ENCODE measurements at regions not wholly inside any gene's neighbourhood (a gene's known extent, or its start where the extent isn't known, plus 50 kb on each side); places are given as distances from the start of the nearest gene placed in this dataset.

DNA sequence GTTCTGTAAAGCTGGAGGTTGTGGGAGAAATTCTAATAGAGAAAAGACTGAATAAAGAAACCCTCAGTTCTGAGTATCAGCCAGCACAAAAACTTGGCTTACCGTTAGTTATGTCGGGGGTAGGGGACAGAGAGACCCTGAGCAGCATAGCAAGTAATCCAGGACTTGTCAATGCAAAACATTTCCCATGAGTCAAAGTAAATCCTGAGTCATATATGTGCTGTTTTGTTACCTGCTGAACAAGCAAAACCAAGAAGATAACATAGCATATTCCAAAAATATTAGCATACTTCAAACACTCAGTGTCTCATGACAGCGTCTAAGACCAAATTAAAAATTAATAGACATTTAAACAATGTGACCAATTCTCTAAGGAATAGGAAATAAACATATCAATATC lies 75.1 kb upstream of the LUZP2 start:
- TF ChIP-seq POLR2A (IDR thresholded peaks at IDR 0.05), result no peak
- TF ChIP-seq, protein P1, sequence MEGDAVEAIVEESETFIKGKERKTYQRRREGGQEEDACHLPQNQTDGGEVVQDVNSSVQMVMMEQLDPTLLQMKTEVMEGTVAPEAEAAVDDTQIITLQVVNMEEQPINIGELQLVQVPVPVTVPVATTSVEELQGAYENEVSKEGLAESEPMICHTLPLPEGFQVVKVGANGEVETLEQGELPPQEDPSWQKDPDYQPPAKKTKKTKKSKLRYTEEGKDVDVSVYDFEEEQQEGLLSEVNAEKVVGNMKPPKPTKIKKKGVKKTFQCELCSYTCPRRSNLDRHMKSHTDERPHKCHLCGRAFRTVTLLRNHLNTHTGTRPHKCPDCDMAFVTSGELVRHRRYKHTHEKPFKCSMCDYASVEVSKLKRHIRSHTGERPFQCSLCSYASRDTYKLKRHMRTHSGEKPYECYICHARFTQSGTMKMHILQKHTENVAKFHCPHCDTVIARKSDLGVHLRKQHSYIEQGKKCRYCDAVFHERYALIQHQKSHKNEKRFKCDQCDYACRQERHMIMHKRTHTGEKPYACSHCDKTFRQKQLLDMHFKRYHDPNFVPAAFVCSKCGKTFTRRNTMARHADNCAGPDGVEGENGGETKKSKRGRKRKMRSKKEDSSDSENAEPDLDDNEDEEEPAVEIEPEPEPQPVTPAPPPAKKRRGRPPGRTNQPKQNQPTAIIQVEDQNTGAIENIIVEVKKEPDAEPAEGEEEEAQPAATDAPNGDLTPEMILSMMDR (IDR thresholded peaks at IDR 0.05), result no peak
- TF ChIP-seq POLR2AphosphoS5 (IDR thresholded peaks at IDR 0.05), result no peak

Data from suprapubic skin (tissue), 4 donors.